Calu3 (cell line): ENCODE measurements at regions not wholly inside any gene's neighbourhood (a gene's known extent, or its start where the extent isn't known, plus 50 kb on each side); places are given as distances from the start of the nearest gene placed in this dataset.

Experiments used
- BruUV-seq: library from RNA; stranded (reverse); fragments of 400-500 nt; replicated peaks from 2 replicates; lab custom pipeline; 2021; lab: Mats Ljungman, UMichigan
- CTCF ChIA-PET: fragments of 300-600 bp; sonication (Branson Sonifier 250); formaldehyde crosslinking; loops from one replicate; lab custom pipeline; 2022; ENCODE audit warnings: antibody characterized with exemption; lab: Charles Lee
- DNase-seq: peaks from one replicate; pipeline ENCODE4 v3.0.0; 2022
- H3K27ac Mint-ChIP-seq: one replicate; pipeline ENCODE4 v1.8.0; 2022; ENCODE audit warnings: mixed read lengths; ENCODE audit not compliant: unreplicated experiment
- H3K27me3 Mint-ChIP-seq: one replicate; pipeline ENCODE4 v1.8.0; 2022; ENCODE audit warnings: mixed read lengths; ENCODE audit not compliant: unreplicated experiment
- H3K36me3 Mint-ChIP-seq: one replicate; pipeline ENCODE4 v1.8.0; 2022; ENCODE audit warnings: mild to moderate bottlenecking, moderate library complexity, mixed read lengths; ENCODE audit not compliant: insufficient read depth, unreplicated experiment
- H3K4me1 Mint-ChIP-seq: one replicate; pipeline ENCODE4 v1.8.0; 2022; ENCODE audit warnings: mild to moderate bottlenecking, low read depth, mixed read lengths; ENCODE audit not compliant: unreplicated experiment
- H3K4me3 Mint-ChIP-seq: one replicate; pipeline ENCODE4 v1.8.0; 2022; ENCODE audit warnings: mild to moderate bottlenecking, low read depth, moderate library complexity, mixed read lengths; ENCODE audit not compliant: unreplicated experiment
- H3K9me3 Mint-ChIP-seq: one replicate; pipeline ENCODE4 v1.8.0; 2022; ENCODE audit warnings: low read depth, mixed read lengths; ENCODE audit not compliant: unreplicated experiment
- CTCF ChIP-seq: fragments of 200-600 bp; IDR thresholded peaks from one replicate; pipeline ENCODE4 v1.8.0; 2022; ENCODE audit warnings: antibody characterized with exemption; ENCODE audit not compliant: unreplicated experiment
- intact Hi-C: fragments of 100-400 bp; cut with micrococcal nuclease; formaldehyde crosslinking; loops from one replicate; pipeline ENCODE4 v1.10.0; 2022; ENCODE audit not compliant: unreplicated experiment

GRCh38 chr14:97344666-97345065 is 547.5 kb downstream of the VRK1 start:
- Mint-ChIP-seq H3K27me3 (no peaks in the 10 kb centered on the region), H3K4me3 (no peak overlapping the region), H3K36me3 (no peaks in the 10 kb centered on the region), H3K9me3 (peaks cover 15% of the 10 kb centered on the region), H3K4me1 (no peaks in the 10 kb centered on the region), H3K27ac (no peak overlapping the region)
- no peak for TF ChIP-seq CTCF
- CTCF ChIA-PET: no interaction called here
- intact Hi-C loops: no loop called here
- no TSS peak for BruUV-seq
- DNase-seq: no peak

GRCh38 chr14:97346675-97347074 is 549.5 kb downstream of the VRK1 start:
- Mint-ChIP-seq H3K4me3 (no peak overlapping the region), H3K27ac (no peak overlapping the region), H3K36me3 (no peaks in the 10 kb centered on the region), H3K27me3 (no peaks in the 10 kb centered on the region), H3K4me1 (no peaks in the 10 kb centered on the region), H3K9me3 (peaks cover 8% of the 10 kb centered on the region)
- CTCF ChIA-PET: no interaction called here
- TF ChIP-seq CTCF: no peak
- intact Hi-C loops: no loop called here
- no TSS peak for BruUV-seq
- DNase-seq: no peak

- no peak overlapping the region for H3K4me3 Mint-ChIP-seq
- no peak for TF ChIP-seq CTCF
- CTCF ChIA-PET: no interaction called here
- H3K27ac Mint-ChIP-seq: no peak overlapping the region
- H3K4me1 Mint-ChIP-seq: no peaks in the 10 kb centered on the region
- peaks cover 6% of the 10 kb centered on the region for H3K9me3 Mint-ChIP-seq
- H3K27me3 Mint-ChIP-seq: no peaks in the 10 kb centered on the region
- DNase-seq: no peak
- no TSS peak for BruUV-seq
- no peaks in the 10 kb centered on the region for H3K36me3 Mint-ChIP-seq
- intact Hi-C loops: no loop called here
Observed at GRCh38 chr14:97349463-97349862, 552.3 kb downstream of the VRK1 start.

- CTCF ChIA-PET: no interaction called here
- no TSS peak for BruUV-seq
- H3K27ac Mint-ChIP-seq: no peak overlapping the region
- H3K36me3 Mint-ChIP-seq: no peaks in the 10 kb centered on the region
- no peak overlapping the region for H3K4me3 Mint-ChIP-seq
- peaks cover 11% of the 10 kb centered on the region for H3K9me3 Mint-ChIP-seq
- no peak for TF ChIP-seq CTCF
- intact Hi-C loops: no loop called here
- no peaks in the 10 kb centered on the region for H3K27me3 Mint-ChIP-seq
- DNase-seq: no peak
- H3K4me1 Mint-ChIP-seq: no peaks in the 10 kb centered on the region
Observed at GRCh38 chr14:97349946-97350345, 552.8 kb downstream of the VRK1 start.

- Mint-ChIP-seq H3K4me3 (no peak overlapping the region), H3K4me1 (no peaks in the 10 kb centered on the region), H3K27ac (no peak overlapping the region), H3K9me3 (peaks cover 13% of the 10 kb centered on the region), H3K27me3 (no peaks in the 10 kb centered on the region), H3K36me3 (no peaks in the 10 kb centered on the region)
- BruUV-seq: no TSS peak
- CTCF ChIA-PET: no interaction called here
- intact Hi-C loops: no loop called here
- TF ChIP-seq CTCF: no peak
- no peak for DNase-seq
Observed at GRCh38 chr14:97350415-97350814, 553.2 kb downstream of the VRK1 start.
